ENCODE measurements at regions not wholly inside any gene's neighbourhood (a gene's known extent, or its start where the extent isn't known, plus 50 kb on each side); places are given as distances from the start of the nearest gene placed in this dataset.
"Not testable (repeated sequence)": the region's sequence is repeated elsewhere in the genome, so short reads cannot be mapped to it uniquely, and the experiment has no call there.

DNA sequence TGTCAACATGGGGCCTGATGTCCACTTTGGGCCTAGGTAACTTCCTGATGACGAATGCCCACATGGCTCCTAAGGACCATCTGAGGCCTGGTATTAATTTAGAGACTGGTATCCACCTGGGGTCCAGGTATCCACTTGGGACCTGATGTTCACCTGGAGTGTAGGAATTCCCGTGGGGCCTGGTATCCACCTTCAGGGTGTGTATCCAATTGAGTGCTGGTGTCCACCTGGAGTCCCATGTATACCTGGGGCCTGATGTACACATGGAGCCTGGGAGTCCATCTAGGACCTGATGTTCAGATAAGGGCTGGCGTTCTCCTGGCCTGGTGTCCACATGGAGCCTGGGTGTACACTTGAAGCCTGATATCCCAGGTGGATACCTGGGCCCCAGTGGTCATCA, 520.6 kb downstream of the FOXD4L4 start:
- not testable (repeated sequence) for TF ChIP-seq POLR2A (IDR thresholded peaks at IDR 0.05)
- TF ChIP-seq, protein P1, sequence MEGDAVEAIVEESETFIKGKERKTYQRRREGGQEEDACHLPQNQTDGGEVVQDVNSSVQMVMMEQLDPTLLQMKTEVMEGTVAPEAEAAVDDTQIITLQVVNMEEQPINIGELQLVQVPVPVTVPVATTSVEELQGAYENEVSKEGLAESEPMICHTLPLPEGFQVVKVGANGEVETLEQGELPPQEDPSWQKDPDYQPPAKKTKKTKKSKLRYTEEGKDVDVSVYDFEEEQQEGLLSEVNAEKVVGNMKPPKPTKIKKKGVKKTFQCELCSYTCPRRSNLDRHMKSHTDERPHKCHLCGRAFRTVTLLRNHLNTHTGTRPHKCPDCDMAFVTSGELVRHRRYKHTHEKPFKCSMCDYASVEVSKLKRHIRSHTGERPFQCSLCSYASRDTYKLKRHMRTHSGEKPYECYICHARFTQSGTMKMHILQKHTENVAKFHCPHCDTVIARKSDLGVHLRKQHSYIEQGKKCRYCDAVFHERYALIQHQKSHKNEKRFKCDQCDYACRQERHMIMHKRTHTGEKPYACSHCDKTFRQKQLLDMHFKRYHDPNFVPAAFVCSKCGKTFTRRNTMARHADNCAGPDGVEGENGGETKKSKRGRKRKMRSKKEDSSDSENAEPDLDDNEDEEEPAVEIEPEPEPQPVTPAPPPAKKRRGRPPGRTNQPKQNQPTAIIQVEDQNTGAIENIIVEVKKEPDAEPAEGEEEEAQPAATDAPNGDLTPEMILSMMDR (IDR thresholded peaks at IDR 0.05), result not testable (repeated sequence)

Data from esophagus squamous epithelium (tissue), 4 donors.